ENCODE measurements at regions not wholly inside any gene's neighbourhood (a gene's known extent, or its start where the extent isn't known, plus 50 kb on each side); places are given as distances from the start of the nearest gene placed in this dataset.

DNA sequence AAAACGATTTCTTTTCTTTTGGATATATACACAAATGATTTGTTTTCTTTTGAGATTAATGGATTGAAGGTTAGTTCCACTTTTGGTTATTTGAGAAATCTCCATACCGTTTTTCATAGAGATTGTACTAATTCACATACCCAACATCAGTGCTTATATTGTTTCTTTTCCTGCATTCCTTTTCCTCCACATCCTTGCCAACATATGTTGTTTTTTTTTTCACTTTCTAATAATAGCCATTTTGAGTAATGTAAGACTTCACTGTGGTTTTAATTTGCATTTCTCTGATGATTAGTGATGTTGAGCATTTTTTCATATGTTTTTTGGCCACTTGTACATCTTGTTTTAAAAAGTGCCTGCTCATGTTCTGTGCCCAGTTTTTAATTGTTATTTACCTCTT is 846.4 kb upstream of the EYS start (continued):
- no peak for TF ChIP-seq RNF2 (IDR thresholded peaks at IDR 0.05; ENCODE audit: borderline replicate concordance, low read depth, low read length, missing control alignments, poor library complexity, severe bottlenecking)
- no peak for TF ChIP-seq SAP30 (IDR thresholded peaks at IDR 0.05; ENCODE audit: insufficient read depth, insufficient replicate concordance, low read length)
- no peak for TF ChIP-seq SP1 (IDR thresholded peaks at IDR 0.05; ENCODE audit: low read depth, low read length)

Measured in H1 (cell line).